Mesothelial cell of epicardium (in vitro differentiated cells): ENCODE measurements at regions not wholly inside any gene's neighbourhood (a gene's known extent, or its start where the extent isn't known, plus 50 kb on each side); places are given as distances from the start of the nearest gene placed in this dataset.
"Not testable (repeated sequence)": the region's sequence is repeated elsewhere in the genome, so short reads cannot be mapped to it uniquely, and the experiment has no call there.

Source experiments
- DNase-seq, 2 experiments: peaks; one replicate each; pipeline ENCODE4 v3.0.0; 2021; ENCODE audit warnings: low spot score in 2 of 2; ENCODE audit not compliant: unreplicated experiment in 2 of 2
- H3K27ac Mint-ChIP-seq: 2 replicates; pipeline ENCODE4 v1.8.0; 2021; ENCODE audit warnings: mixed read lengths
- H3K27me3 Mint-ChIP-seq: 2 replicates; pipeline ENCODE4 v1.8.0; 2021; ENCODE audit warnings: low read depth, mixed read lengths
- H3K36me3 Mint-ChIP-seq: 2 replicates; pipeline ENCODE4 v1.8.0; 2021; ENCODE audit warnings: mixed read lengths
- H3K4me1 Mint-ChIP-seq: 2 replicates; pipeline ENCODE4 v1.8.0; 2021; ENCODE audit warnings: mixed read lengths
- H3K4me3 Mint-ChIP-seq: 2 replicates; pipeline ENCODE4 v1.8.0; 2021; ENCODE audit warnings: mild to moderate bottlenecking, moderate library complexity, mixed read lengths
- H3K9me3 Mint-ChIP-seq: 2 replicates; pipeline ENCODE4 v1.8.0; 2021; ENCODE audit warnings: mixed read lengths
- TF ChIP-seq, protein P1 (sequence below): fragments of 200-600 bp; sonication (generic); IDR thresholded peaks from one replicate; pipeline ENCODE4 v1.5.0; 2021; ENCODE audit warnings: antibody characterized with exemption; ENCODE audit not compliant: unreplicated experiment

GRCh38 chr4:49516796-49517195 lies 530.7 kb downstream of the CWH43 start:
- TF ChIP-seq, protein P1, sequence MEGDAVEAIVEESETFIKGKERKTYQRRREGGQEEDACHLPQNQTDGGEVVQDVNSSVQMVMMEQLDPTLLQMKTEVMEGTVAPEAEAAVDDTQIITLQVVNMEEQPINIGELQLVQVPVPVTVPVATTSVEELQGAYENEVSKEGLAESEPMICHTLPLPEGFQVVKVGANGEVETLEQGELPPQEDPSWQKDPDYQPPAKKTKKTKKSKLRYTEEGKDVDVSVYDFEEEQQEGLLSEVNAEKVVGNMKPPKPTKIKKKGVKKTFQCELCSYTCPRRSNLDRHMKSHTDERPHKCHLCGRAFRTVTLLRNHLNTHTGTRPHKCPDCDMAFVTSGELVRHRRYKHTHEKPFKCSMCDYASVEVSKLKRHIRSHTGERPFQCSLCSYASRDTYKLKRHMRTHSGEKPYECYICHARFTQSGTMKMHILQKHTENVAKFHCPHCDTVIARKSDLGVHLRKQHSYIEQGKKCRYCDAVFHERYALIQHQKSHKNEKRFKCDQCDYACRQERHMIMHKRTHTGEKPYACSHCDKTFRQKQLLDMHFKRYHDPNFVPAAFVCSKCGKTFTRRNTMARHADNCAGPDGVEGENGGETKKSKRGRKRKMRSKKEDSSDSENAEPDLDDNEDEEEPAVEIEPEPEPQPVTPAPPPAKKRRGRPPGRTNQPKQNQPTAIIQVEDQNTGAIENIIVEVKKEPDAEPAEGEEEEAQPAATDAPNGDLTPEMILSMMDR: no peak
- Mint-ChIP-seq H3K9me3 (peaks cover 47% of the 10 kb centered on the region), H3K36me3 (peaks cover 15% of the 10 kb centered on the region), H3K27ac (no peak overlapping the region), H3K4me1 (no peaks in the 10 kb centered on the region), H3K4me3 (no peak overlapping the region), H3K27me3 (no peaks in the 10 kb centered on the region)
- no peak for DNase-seq

DNA sequence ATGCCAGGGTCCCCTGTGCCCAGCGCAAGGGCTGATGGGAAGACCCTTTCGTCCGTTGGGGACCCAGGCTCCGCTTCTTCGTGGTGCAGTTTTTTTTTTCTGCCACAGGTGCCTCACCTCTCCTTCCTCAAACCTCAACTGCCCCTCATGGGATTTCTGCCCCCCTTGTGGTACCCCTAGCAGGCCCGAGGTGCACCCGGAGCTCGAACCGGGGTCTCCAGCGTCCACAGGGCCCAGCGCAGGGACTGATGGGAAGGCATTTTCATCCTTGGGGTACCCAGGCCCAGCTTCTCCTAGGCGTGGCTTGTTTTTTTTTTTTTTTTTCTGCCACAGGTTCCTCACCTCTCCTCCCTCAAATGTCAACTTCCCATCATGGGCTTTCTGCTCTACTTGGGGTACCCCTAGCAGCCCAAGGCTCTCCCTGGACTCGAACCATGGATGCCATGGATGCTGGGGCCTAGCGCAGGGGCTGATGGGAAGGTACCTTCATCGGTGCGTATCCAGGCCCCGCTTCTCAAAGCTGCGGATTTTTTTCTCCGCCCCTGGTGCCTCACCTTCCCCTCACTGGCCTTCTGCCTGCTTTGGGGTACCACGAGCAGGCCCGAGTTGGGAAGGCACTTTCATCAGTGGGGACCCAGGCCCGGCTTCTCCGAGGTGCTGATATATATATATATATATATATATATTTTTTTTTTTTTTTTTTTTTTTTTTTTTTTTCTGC lies 531.6 kb downstream of the CWH43 start:
- not testable (repeated sequence) for DNase-seq, H3K27ac Mint-ChIP-seq, H3K4me3 Mint-ChIP-seq, H3K36me3 Mint-ChIP-seq, H3K4me1 Mint-ChIP-seq, H3K27me3 Mint-ChIP-seq
- H3K9me3 Mint-ChIP-seq: peaks cover 39% of the 10 kb centered on the region

DNA sequence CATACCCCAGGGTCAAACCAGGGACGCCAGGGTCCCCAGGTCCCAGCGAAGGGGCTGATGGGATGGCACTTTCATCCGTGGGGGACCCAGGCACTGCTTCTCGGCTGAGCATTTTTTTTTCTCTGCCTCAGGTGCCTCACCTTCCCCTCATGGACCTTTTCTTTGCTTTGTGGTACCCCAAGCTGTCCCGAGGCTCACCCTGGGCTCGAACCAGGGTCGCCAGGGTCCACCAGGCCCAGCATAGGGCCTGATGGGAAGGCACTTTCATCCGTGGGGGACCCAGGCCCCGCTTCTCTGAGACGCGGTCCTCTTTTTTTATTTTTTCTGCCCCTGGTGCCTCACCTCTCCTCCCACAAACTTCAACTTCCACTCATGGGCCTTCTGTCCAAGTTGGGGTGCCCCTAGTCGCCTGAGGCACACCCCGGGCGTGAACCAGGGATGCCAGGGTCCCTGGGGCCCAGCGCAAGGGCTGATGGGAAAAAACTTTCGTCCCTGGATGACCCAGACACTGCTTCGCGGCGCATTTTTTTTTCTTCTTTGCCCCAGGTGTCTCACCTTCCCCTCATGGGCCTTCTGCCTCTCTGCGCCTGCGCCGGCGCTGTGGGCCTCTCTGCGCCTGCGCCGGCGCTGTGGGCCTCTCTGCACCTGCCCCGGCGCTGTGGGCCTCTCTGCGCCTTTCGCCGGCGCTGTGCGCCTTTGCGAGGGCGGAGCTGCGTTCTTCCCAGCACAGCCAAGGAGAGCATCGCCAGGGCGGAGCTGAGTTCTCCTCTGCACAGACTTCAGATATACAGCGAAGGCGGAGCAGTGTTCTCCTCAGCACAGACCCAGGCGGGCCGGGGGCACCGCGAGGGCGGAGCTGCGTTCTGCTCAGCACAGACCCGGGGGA lies 533.3 kb downstream of the CWH43 start:
- not testable (repeated sequence) for H3K27ac Mint-ChIP-seq, H3K4me3 Mint-ChIP-seq, H3K4me1 Mint-ChIP-seq, H3K36me3 Mint-ChIP-seq, H3K27me3 Mint-ChIP-seq, DNase-seq
- peaks cover 25% of the 10 kb centered on the region for H3K9me3 Mint-ChIP-seq

DNA sequence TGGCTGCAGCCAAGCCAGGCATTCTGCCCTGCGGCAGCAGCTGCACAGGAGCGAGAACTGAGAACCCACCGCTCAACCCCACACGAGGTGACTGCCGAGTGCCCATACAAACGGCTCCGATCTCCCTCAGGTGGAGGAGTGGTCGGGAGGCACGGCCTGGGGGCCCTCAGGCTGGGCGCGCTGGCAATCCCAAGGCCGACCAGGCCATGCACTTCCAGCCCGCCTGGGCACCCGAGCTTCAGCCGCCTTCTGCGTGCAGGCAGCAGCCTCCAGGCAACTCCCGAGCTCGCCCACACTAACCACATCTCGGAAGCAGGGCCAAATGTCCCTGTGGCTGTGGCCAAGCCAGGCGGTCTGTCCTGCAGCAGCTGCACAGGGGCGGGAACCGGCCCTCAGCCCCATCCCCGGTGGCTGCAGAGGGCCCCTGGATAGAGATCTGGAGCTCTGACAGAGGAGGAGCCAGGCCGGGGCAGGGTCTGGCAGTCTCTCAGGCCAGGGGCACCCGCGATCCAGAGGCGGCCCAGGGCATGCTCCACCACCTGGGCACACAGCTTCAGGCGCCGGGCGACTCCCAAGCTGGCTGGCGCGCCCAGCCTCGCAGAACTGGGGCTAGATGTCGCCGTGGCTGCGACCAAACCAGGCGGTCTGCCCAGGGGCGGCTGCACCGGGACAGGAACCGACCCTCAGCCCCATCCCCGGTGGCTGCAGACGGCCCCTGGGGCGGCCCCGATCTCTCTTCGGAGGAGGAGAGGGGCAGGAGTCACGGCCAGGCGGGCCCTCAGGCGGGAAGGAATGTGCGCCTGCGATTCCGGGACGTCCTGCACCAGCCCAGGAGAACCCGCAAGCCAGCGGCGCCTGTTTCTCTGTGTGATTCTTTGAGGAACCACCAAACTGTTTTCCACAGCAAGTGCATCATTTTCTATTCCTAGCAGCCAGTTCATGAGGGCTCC lies 538.0 kb downstream of the CWH43 start:
- H3K9me3 Mint-ChIP-seq, H3K4me3 Mint-ChIP-seq, H3K27me3 Mint-ChIP-seq, DNase-seq, H3K4me1 Mint-ChIP-seq, H3K27ac Mint-ChIP-seq, H3K36me3 Mint-ChIP-seq: not testable (repeated sequence)

- not testable (repeated sequence) for H3K27me3 Mint-ChIP-seq, H3K36me3 Mint-ChIP-seq, DNase-seq, H3K4me3 Mint-ChIP-seq, H3K4me1 Mint-ChIP-seq, H3K27ac Mint-ChIP-seq
- H3K9me3 Mint-ChIP-seq: peaks cover 31% of the 10 kb centered on the region
Measured at GRCh38 chr4:49558916-49559676, 573.0 kb downstream of the CWH43 start.

- H3K27me3 Mint-ChIP-seq, H3K27ac Mint-ChIP-seq, H3K4me1 Mint-ChIP-seq, DNase-seq, H3K36me3 Mint-ChIP-seq, H3K4me3 Mint-ChIP-seq: not testable (repeated sequence)
- peaks cover 23% of the 10 kb centered on the region for H3K9me3 Mint-ChIP-seq
Measured at GRCh38 chr4:49560131-49560816, 574.2 kb downstream of the CWH43 start.

- not testable (repeated sequence) for H3K4me1 Mint-ChIP-seq, H3K36me3 Mint-ChIP-seq, H3K4me3 Mint-ChIP-seq, DNase-seq, H3K27ac Mint-ChIP-seq, H3K27me3 Mint-ChIP-seq
- peaks cover 24% of the 10 kb centered on the region for H3K9me3 Mint-ChIP-seq
Measured at GRCh38 chr4:49560883-49561282, 574.8 kb downstream of the CWH43 start.

GRCh38 chr4:49570248-49570647 lies 584.2 kb downstream of the CWH43 start:
- H3K27me3 Mint-ChIP-seq, H3K4me1 Mint-ChIP-seq, H3K27ac Mint-ChIP-seq, H3K36me3 Mint-ChIP-seq, DNase-seq, H3K4me3 Mint-ChIP-seq: not testable (repeated sequence)
- H3K9me3 Mint-ChIP-seq: peaks cover 56% of the 10 kb centered on the region

DNA sequence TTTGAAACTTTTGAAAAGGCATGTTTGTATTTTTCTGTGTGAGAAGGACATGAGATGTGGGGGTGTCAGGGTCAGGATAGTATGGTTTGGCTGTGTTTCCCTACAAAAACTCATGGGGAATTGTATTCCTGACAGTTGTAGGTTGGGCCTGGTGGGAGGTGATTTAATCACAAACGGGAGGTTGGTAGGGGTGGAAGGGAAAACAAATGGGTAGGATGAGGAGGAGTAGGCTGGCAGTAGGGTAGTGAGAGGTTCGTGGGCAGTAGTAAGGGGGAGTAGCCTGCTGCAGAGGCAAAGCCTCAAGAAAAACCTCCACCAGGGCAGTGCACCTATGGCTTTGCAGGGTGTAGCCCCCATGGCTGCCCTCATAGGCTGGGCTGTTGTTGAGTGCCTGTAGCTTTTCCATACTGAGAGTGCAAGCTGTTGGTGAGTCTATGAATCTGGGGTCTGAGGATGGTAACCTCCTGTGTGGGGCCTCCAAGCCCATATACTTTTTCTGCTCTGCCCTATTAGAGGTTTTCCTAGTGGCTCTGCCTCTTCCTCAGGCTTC lies 587.7 kb downstream of the CWH43 start:
- peaks cover 13% of the 10 kb centered on the region for H3K36me3 Mint-ChIP-seq
- H3K27me3 Mint-ChIP-seq, DNase-seq, H3K4me3 Mint-ChIP-seq, H3K27ac Mint-ChIP-seq, H3K4me1 Mint-ChIP-seq: not testable (repeated sequence)
- peaks cover 65% of the 10 kb centered on the region for H3K9me3 Mint-ChIP-seq

GRCh38 chr4:49575250-49575649 lies 589.2 kb downstream of the CWH43 start:
- Mint-ChIP-seq H3K36me3 (peaks cover 12% of the 10 kb centered on the region), H3K9me3 (peaks cover 65% of the 10 kb centered on the region)

GRCh38 chr4:49578371-49578770 lies 592.3 kb downstream of the CWH43 start:
- H3K27ac Mint-ChIP-seq, H3K4me1 Mint-ChIP-seq, H3K27me3 Mint-ChIP-seq, DNase-seq, H3K36me3 Mint-ChIP-seq, H3K4me3 Mint-ChIP-seq: not testable (repeated sequence)
- peaks cover 50% of the 10 kb centered on the region for H3K9me3 Mint-ChIP-seq

More at GRCh38 chr4:49575250-49575649, 589.2 kb downstream of the CWH43 start:
- not testable (repeated sequence) for DNase-seq, H3K27me3 Mint-ChIP-seq, H3K4me1 Mint-ChIP-seq, H3K27ac Mint-ChIP-seq, H3K4me3 Mint-ChIP-seq
